Panc1 (cell line): ENCODE measurements at regions not wholly inside any gene's neighbourhood (a gene's known extent, or its start where the extent isn't known, plus 50 kb on each side); places are given as distances from the start of the nearest gene placed in this dataset.

Source experiments
- CTCF ChIP-seq: fragments of 450-650 bp; IDR thresholded peaks from 2 replicates; pipeline ENCODE4 v1.5.1; 2017; ENCODE audit warnings: mild to moderate bottlenecking
- POLR2AphosphoS5 ChIP-seq: IDR thresholded peaks from 2 replicates; pipeline ENCODE4 v1.6.1; 2012; ENCODE audit warnings: mild to moderate bottlenecking, low read depth, low read length, moderate library complexity
- SIN3A ChIP-seq: IDR thresholded peaks from 2 replicates; pipeline ENCODE4 v1.6.1; 2012; ENCODE audit warnings: low read depth, mild to moderate bottlenecking, low read length, moderate library complexity, borderline replicate concordance; ENCODE audit not compliant: insufficient read depth

- TF ChIP-seq SIN3A (no peak), POLR2AphosphoS5 (no peak), CTCF (no peak)
These were observed 284.9 kb upstream of the WWC1 start for GRCh38 chr5:168006456-168007130.
